Lower lobe of right lung (tissue), 2 donors: ENCODE measurements at regions not wholly inside any gene's neighbourhood (a gene's known extent, or its start where the extent isn't known, plus 50 kb on each side); places are given as distances from the start of the nearest gene placed in this dataset.

Source experiments
- ATAC-seq, 2 donors: fragments of 200-7000 bp; cut with Tn5 transposase; one replicate each; pipeline ENCODE4 v1.9.1; 2020 to 2022; ENCODE audit warnings: mild to moderate bottlenecking in 2 of 2, moderate library complexity in 2 of 2
- DNase-seq: peaks from one replicate; pipeline ENCODE4 v3.0.0-alpha.2; 2020
- H3K27ac ChIP-seq: fragments of 200-600 bp; one replicate; pipeline ENCODE4 v1.8.0; 2022
- H3K27me3 ChIP-seq: fragments of 200-600 bp; one replicate; pipeline ENCODE4 v1.8.0; 2022; ENCODE audit warnings: low read depth
- H3K36me3 ChIP-seq: fragments of 200-600 bp; one replicate; pipeline ENCODE4 v1.8.0; 2022; ENCODE audit warnings: mild to moderate bottlenecking
- H3K4me1 ChIP-seq: fragments of 200-600 bp; one replicate; pipeline ENCODE4 v1.8.0; 2022
- H3K4me3 ChIP-seq: fragments of 200-600 bp; one replicate; pipeline ENCODE4 v1.8.0; 2022; ENCODE audit warnings: mild to moderate bottlenecking
- H3K9me3 ChIP-seq: fragments of 200-600 bp; one replicate; pipeline ENCODE4 v1.8.0; 2022
- CTCF ChIP-seq: fragments of 200-600 bp; IDR thresholded peaks from one replicate; pipeline ENCODE4 v1.8.0; 2022; ENCODE audit warnings: antibody characterized with exemption, mild to moderate bottlenecking
- intact Hi-C: fragments of 100-400 bp; cut with DNase I; formaldehyde crosslinking; loops from one replicate; pipeline ENCODE4 v1.11.0; 2022
- donor health status: DM: no; HTN: yes; CAD: no; lungs with severe emphysema.

- H3K4me1 ChIP-seq = no peaks in the 10 kb centered on the region
- ATAC-seq (peak in 1 of 2 donors; percentile 49), DNase-seq (no peak)
- intact Hi-C loops = no loop called here
- H3K4me3 ChIP-seq = no peak overlapping the region
- H3K27me3 ChIP-seq = no peaks in the 10 kb centered on the region
- TF ChIP-seq CTCF = no peak
- no peaks in the 10 kb centered on the region for H3K9me3 ChIP-seq
- no peaks in the 10 kb centered on the region for H3K36me3 ChIP-seq
- H3K27ac ChIP-seq = no peak overlapping the region
These were observed 850.2 kb upstream of the NUDT12 start for GRCh38 chr5:104412649-104413240.

DNA sequence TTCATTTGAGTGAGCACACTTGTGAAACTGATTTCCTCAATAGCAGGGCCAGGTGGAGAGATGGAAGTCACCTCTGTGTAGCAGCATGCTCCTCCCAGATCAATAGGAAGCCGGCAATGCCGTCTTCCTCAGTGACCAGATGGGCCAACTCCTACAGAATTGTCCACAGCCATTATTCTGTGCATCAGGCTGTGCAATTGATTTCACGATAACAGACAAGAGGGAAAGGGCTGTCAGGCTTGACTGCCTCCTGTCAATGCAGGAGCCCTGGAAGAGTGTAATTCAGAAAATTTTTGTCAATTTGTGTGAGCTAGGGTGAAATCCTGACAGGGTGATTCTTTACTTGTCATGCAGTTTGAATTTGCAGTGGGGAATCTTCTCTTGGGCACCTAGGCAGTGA is 838.4 kb upstream of the NUDT12 start:
- DNase-seq (no peak), ATAC-seq (no peak)
- Histone ChIP-seq H3K4me3 (no peak overlapping the region), H3K27me3 (no peaks in the 10 kb centered on the region), H3K27ac (no peak overlapping the region), H3K9me3 (no peaks in the 10 kb centered on the region), H3K4me1 (no peaks in the 10 kb centered on the region), H3K36me3 (no peaks in the 10 kb centered on the region)
- TF ChIP-seq CTCF = no peak
- intact Hi-C loops = no loop called here

DNA sequence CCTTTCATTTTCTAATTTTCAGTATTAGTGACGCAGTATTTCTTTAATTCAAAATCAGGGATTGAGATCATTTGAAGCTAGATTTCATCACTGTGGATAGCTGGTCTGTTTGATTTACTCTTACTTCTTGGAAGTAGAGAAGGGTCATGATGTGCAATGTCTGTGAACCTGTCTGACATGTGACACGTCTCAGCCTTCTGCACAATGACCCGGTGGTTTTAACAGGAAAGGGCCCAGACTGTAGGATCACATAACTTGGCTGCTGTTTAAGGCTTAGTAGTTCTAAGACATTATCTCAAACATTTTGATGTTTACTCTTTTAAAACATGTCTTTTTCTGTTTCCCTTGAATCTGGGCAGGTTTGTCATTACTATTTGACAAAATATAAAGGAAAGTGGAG is 823.3 kb upstream of the NUDT12 start:
- no peak overlapping the region for H3K27ac ChIP-seq
- H3K27me3 ChIP-seq = no peaks in the 10 kb centered on the region
- no peaks in the 10 kb centered on the region for H3K36me3 ChIP-seq
- no peaks in the 10 kb centered on the region for H3K9me3 ChIP-seq
- ATAC-seq = no peak
- no peaks in the 10 kb centered on the region for H3K4me1 ChIP-seq
- H3K4me3 ChIP-seq = no peak overlapping the region
- no peak for TF ChIP-seq CTCF
- DNase-seq = no peak
- intact Hi-C loops = no loop called here

- no peaks in the 10 kb centered on the region for H3K27me3 ChIP-seq
- no peak overlapping the region for H3K27ac ChIP-seq
- intact Hi-C loops = no loop called here
- no peak for TF ChIP-seq CTCF
- no peak overlapping the region for H3K4me3 ChIP-seq
- no peaks in the 10 kb centered on the region for H3K36me3 ChIP-seq
- no peaks in the 10 kb centered on the region for H3K9me3 ChIP-seq
- ATAC-seq = no peak
- DNase-seq = no peak
- no peaks in the 10 kb centered on the region for H3K4me1 ChIP-seq
These were observed 812.8 kb upstream of the NUDT12 start for GRCh38 chr5:104375345-104375744.

GRCh38 chr5:104372796-104373195 is 810.2 kb upstream of the NUDT12 start:
- Histone ChIP-seq H3K9me3 (no peaks in the 10 kb centered on the region), H3K36me3 (no peaks in the 10 kb centered on the region), H3K27me3 (no peaks in the 10 kb centered on the region), H3K4me3 (no peak overlapping the region), H3K27ac (no peak overlapping the region), H3K4me1 (no peaks in the 10 kb centered on the region)
- no peak for TF ChIP-seq CTCF
- intact Hi-C loops = no loop called here
- ATAC-seq (no peak), DNase-seq (no peak)

DNA sequence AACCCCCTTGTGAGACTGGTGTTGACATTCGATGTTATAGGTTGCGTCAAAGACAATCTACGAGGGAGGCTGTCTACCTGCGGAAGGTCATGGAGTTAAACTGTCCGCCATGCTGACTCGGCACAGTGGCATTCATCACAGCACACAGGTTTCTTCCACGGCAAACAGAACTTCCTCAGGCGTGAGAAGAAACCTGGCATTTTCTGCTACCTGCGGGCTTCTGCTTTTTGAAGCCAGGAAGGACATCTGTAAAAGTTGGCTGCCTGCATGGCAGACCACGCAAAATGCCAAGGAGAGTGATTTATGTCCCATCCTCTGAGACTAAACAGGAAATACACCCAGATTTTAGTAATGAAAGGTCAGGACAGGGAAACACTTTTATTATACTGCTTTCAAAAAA is 809.8 kb upstream of the NUDT12 start:
- H3K4me1 ChIP-seq = no peaks in the 10 kb centered on the region
- H3K27ac ChIP-seq = no peak overlapping the region
- no peak for TF ChIP-seq CTCF
- intact Hi-C loops = no loop called here
- H3K36me3 ChIP-seq = no peaks in the 10 kb centered on the region
- H3K9me3 ChIP-seq = no peaks in the 10 kb centered on the region
- H3K27me3 ChIP-seq = no peaks in the 10 kb centered on the region
- ATAC-seq (no peak), DNase-seq (no peak)
- H3K4me3 ChIP-seq = no peak overlapping the region
